AG04450 (cell line): ENCODE measurements at regions not wholly inside any gene's neighbourhood (a gene's known extent, or its start where the extent isn't known, plus 50 kb on each side); places are given as distances from the start of the nearest gene placed in this dataset.

Experiments
- CTCF ChIA-PET: fragments of 300-600, 350-600 bp; formaldehyde crosslinking; extraction: SDS; loops from one replicate; lab custom pipeline; 2022; ENCODE audit warnings: antibody characterized with exemption, inconsistent platforms; lab: Charles Lee
- POLR2A ChIA-PET: fragments of 350-600 bp; formaldehyde crosslinking; extraction: SDS; loops from one replicate; lab custom pipeline; 2021; ENCODE audit warnings: antibody characterized with exemption, inconsistent platforms; lab: Yijun Ruan, JAX
- DNase-seq: peaks from one replicate; pipeline ENCODE4 v3.0.0-alpha.2; 2011; ENCODE audit warnings: low read depth, low spot score
- H3K27ac ChIP-seq: one replicate; pipeline ENCODE4 v1.5.1; 2012; ENCODE audit warnings: low read depth, low read length, control low read depth
- H3K27me3 ChIP-seq: one replicate; pipeline ENCODE4 v1.6.0; 2012; ENCODE audit warnings: low read length; ENCODE audit not compliant: control insufficient read depth, insufficient read depth
- H3K4me3 ChIP-seq: 2 replicates; pipeline ENCODE4 v1.5.1; 2011; ENCODE audit warnings: mild to moderate bottlenecking, low read depth, low read length, control low read depth
- H3K9me3 ChIP-seq: 2 replicates; pipeline ENCODE4 v1.5.1; 2012; ENCODE audit warnings: low read length; ENCODE audit not compliant: control insufficient read depth, insufficient read depth
- TF ChIP-seq, protein P1 (sequence below): IDR thresholded peaks from 2 replicates; pipeline ENCODE4 v1.5.1; 2011; ENCODE audit warnings: low read depth, low read length, control low read depth, inconsistent platforms

DNA sequence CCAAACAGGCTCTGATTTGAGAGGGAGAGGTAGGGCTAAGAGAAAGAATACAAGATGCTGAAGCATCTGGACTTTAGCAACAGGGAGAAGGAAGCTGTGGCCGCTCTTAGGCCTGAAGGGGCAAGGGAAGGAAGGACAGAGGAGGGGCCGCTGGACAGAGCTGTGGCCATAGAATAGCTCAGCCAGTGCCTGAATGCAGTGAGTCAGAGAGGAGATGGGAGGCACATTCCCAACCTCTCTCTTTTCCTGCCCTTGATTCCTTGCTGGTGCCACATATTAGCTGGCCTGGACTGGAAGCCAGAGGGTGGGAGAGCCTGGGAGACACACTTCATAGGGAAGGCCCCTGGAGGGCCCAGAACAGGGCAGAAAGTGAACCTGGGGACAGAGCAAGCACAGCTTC is 83.4 kb upstream of the POU3F1 start:
- Histone ChIP-seq H3K4me3 (no peak overlapping the region), H3K27me3 (peaks cover 27% of the 10 kb centered on the region), H3K27ac (no peak overlapping the region), H3K9me3 (no peaks in the 10 kb centered on the region; the same call in 1 of the 2 replicates)
- TF ChIP-seq, protein P1, sequence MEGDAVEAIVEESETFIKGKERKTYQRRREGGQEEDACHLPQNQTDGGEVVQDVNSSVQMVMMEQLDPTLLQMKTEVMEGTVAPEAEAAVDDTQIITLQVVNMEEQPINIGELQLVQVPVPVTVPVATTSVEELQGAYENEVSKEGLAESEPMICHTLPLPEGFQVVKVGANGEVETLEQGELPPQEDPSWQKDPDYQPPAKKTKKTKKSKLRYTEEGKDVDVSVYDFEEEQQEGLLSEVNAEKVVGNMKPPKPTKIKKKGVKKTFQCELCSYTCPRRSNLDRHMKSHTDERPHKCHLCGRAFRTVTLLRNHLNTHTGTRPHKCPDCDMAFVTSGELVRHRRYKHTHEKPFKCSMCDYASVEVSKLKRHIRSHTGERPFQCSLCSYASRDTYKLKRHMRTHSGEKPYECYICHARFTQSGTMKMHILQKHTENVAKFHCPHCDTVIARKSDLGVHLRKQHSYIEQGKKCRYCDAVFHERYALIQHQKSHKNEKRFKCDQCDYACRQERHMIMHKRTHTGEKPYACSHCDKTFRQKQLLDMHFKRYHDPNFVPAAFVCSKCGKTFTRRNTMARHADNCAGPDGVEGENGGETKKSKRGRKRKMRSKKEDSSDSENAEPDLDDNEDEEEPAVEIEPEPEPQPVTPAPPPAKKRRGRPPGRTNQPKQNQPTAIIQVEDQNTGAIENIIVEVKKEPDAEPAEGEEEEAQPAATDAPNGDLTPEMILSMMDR: no peak
- no peak for DNase-seq
- ChIA-PET CTCF (no interaction called here), POLR2A (no interaction called here)

DNA sequence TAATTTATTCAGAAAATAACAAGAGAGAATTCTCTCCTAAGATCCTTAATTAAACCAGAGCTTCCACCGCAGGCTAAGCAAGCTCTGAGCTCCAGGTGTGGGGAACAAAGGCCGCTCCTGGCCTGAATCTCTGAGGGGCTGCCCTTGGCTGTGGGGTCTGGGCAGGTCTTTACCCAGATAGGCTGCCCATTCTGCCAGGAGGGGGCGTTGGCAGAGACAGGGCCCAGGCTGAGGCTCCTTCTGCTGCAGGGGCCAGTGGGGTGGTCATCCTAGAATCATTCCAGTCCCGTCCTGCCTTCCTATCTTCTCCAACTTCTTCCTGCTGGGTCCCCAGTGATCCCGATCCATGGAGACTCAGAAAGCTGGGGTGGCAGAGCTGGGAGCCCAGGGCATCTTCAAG is 82.9 kb upstream of the POU3F1 start:
- H3K9me3 ChIP-seq: no peaks in the 10 kb centered on the region; the same call in 1 of the 2 replicates
- peaks cover 22% of the 10 kb centered on the region for H3K27me3 ChIP-seq
- TF ChIP-seq, protein P1: no peak
- no peak overlapping the region for H3K27ac ChIP-seq
- no peak overlapping the region for H3K4me3 ChIP-seq
- POLR2A ChIA-PET: no interaction called here
- CTCF ChIA-PET: interaction anchor here (0.6 kb wide), 1 partner anchor 1762 kb away, joined by 3 read pairs; no protein-coding TSS in a partner anchor
- DNase-seq: no peak

DNA sequence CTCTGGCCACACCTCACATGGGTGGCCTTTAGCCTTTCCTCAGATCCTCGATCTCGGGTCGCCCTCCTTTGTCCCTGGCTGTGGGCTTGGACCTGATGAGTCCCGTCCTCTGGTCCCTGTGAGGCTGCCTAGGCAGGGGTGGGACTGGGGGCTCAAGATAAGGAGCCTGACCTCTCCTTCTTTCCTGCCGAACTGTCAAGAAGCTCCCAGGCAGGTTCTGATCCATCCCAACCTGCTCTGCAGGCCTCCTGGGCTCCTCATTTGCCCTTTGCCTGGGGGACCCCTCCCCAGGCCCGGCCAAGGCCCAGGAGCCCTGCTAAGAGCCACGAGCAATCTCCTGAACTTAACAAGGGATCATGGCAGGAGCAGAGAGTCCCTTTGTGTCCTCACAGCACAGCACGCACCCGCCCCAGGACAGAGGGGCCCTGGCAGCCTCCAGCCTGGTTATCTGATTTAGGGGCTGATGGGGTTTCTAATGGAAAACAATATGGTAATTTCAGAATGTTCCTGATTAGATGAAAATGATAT is 82.4 kb upstream of the POU3F1 start:
- H3K4me3 ChIP-seq: no peak overlapping the region
- no peak overlapping the region for H3K27ac ChIP-seq
- peaks cover 18% of the 10 kb centered on the region for H3K27me3 ChIP-seq
- no peaks in the 10 kb centered on the region; the same call in 1 of the 2 replicates for H3K9me3 ChIP-seq
- DNase-seq: no peak
- TF ChIP-seq, protein P1: no peak
- ChIA-PET POLR2A (no interaction called here), CTCF (interaction anchor here (0.6 kb wide), 1 partner anchor 1762 kb away, joined by 3 read pairs; no protein-coding TSS in a partner anchor)

DNA sequence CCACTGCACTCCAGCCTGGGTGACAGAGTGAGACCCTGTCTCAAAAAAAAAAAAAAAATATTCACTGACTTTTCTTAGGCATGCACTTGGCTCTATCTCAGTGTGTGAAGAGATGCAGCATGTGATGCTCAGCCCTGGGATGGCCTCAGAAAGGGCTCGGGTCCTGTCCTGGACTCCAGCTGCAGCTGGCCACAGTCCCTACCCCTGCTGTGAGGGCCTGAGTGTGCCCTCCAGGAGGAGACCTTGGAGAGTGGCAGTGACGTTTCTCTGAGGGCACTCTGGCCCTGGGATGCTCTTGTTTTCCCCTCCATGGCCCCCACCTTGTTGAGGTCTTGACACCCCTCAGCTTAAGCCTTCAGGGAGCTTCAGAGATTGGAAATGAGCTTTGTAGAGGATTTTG is 81.9 kb upstream of the POU3F1 start:
- TF ChIP-seq, protein P1: no peak
- Histone ChIP-seq H3K4me3 (no peak overlapping the region), H3K27ac (no peak overlapping the region), H3K27me3 (peaks cover 18% of the 10 kb centered on the region), H3K9me3 (no peaks in the 10 kb centered on the region; the same call in 1 of the 2 replicates)
- DNase-seq: no peak
- ChIA-PET CTCF (no interaction called here), POLR2A (no interaction called here)

DNA sequence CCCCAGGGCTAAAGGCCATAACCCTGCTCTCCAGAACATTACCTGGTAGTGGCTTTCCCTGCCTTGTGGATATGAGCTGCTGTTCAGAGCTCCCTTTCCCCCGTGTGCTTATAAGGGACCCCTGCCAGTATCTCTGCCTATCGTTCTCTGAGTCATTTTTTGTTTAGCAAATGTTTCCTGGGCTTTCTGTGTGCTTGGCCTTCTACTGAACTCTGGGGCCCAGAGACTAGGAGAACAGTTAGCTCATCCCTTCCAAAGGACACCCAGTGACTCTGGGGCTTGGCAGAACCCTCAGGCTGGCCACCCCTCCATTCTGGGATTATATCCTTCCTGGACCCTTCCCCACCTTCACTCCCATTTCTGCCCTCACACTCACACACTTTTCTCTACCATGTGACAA is 80.8 kb upstream of the POU3F1 start:
- TF ChIP-seq, protein P1: no peak
- H3K27me3 ChIP-seq: peaks cover 16% of the 10 kb centered on the region
- CTCF ChIA-PET: no interaction called here
- no peak overlapping the region for H3K4me3 ChIP-seq
- no peaks in the 10 kb centered on the region; the same call in 1 of the 2 replicates for H3K9me3 ChIP-seq
- no peak for DNase-seq
- H3K27ac ChIP-seq: no peak overlapping the region
- POLR2A ChIA-PET: no interaction called here
